Sigmoid colon (tissue), 6 donors: ENCODE measurements at regions not wholly inside any gene's neighbourhood (a gene's known extent, or its start where the extent isn't known, plus 50 kb on each side); places are given as distances from the start of the nearest gene placed in this dataset.

Source experiments
- DNase-seq: peaks from one replicate; pipeline ENCODE4 v3.0.0-alpha.2; 2019
- H3K27ac ChIP-seq, 4 donors: fragments of 200-600 bp; sonication (generic); one replicate each; pipeline ENCODE4 v1.5.1; 2016 to 2019; ENCODE audit warnings: mild to moderate bottlenecking in 1 of 4
- H3K27me3 ChIP-seq, 3 donors: fragments of 200-600 bp; sonication (generic); one replicate each; pipeline ENCODE4 v1.5.1; 2019; ENCODE audit warnings: mild to moderate bottlenecking in 1 of 3
- H3K36me3 ChIP-seq, 4 donors: fragments of 200-600 bp; sonication (generic); one replicate each; pipeline ENCODE4 v1.5.1; 2016 to 2019
- H3K4me1 ChIP-seq, 4 donors: fragments of 200-600 bp; sonication (generic); one replicate each; pipeline ENCODE4 v1.5.1; 2017 to 2019
- H3K4me3 ChIP-seq, 4 donors: fragments of 200-600 bp; sonication (generic); one replicate each; pipeline ENCODE4 v1.5.1; 2017 to 2019; ENCODE audit warnings: mild to moderate bottlenecking in 2 of 4, moderate library complexity in 1 of 4
- H3K9me3 ChIP-seq, 4 donors: fragments of 200-600 bp in 3 of 4; sonication (generic) in 3 of 4; one replicate each; pipeline versions ENCODE4 v1.5.1 to v1.6.1; 2013 to 2019
- EP300 ChIP-seq, 4 donors: sonication (generic); formaldehyde crosslinking; IDR thresholded peaks; one replicate each; pipeline ENCODE4 v1.6.1; 2017; ENCODE audit warnings: antibody characterized with exemption in 4 of 4
- POLR2A ChIP-seq, 2 donors: fragments of 450-650 bp; IDR thresholded peaks; one replicate each; pipeline ENCODE4 v1.6.1; 2016; ENCODE audit warnings: antibody characterized with exemption in 2 of 2, mild to moderate bottlenecking in 2 of 2, moderate library complexity in 2 of 2
- POLR2AphosphoS5 ChIP-seq, 4 donors: sonication (generic); formaldehyde crosslinking; IDR thresholded peaks; one replicate each; pipeline ENCODE4 v1.6.1; 2017; ENCODE audit warnings: antibody characterized with exemption in 4 of 4
- WGBS, 2 donors: extraction: QIAGEN DNeasy Blood & Tissue Kit; methylation state at CpG; one replicate each; pipeline ENCODE4 v1.1.7; 2013; 5-methylcytosine and 5-hydroxymethylcytosine counted together
- intact Hi-C: fragments of 100-400 bp; cut with DNase I; formaldehyde crosslinking; loops from one replicate; pipeline ENCODE4 v1.15.1; 2023
- TF ChIP-seq, protein P1 (sequence below), 4 experiments: fragments of 450-650 bp in 3 of 4; fragments of 200-600 bp in 1 of 4; IDR thresholded peaks; one replicate each; pipeline ENCODE4 v1.5.1; 2016 to 2019; ENCODE audit warnings: antibody characterized with exemption in 4 of 4, mild to moderate bottlenecking in 3 of 4, moderate library complexity in 2 of 4
- donor health status: healthy with polysubstance abuse.
- donor health status: healthy.

DNA sequence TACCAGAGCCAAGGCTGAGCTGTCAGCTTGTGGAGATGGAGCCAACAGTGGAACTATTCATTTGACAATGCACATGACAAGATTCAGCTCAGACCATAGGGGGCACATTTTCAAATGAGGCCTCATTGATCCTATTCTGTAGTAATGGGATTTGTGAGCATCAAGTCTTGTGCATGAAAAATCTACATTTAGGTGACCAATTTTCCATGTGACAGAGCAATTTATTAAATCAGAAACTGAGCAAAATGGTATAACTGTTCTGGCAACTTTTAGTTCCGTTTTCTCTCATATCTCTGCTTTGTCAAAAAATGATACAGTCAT lies 108.5 kb upstream of the PCDH18 start:
- H3K4me3 ChIP-seq: no peak overlapping the region
- H3K9me3 ChIP-seq: no peaks in the 10 kb centered on the region
- 85 to 90% methylated on average over 1 of the region's 1 CpG for WGBS, 2 donors
- no peaks in the 10 kb centered on the region for H3K4me1 ChIP-seq
- TF ChIP-seq EP300 (IDR thresholded peaks at IDR 0.05) (no peak), POLR2AphosphoS5 (IDR thresholded peaks at IDR 0.05) (no peak), POLR2A (IDR thresholded peaks at IDR 0.05) (no peak)
- TF ChIP-seq, protein P1, sequence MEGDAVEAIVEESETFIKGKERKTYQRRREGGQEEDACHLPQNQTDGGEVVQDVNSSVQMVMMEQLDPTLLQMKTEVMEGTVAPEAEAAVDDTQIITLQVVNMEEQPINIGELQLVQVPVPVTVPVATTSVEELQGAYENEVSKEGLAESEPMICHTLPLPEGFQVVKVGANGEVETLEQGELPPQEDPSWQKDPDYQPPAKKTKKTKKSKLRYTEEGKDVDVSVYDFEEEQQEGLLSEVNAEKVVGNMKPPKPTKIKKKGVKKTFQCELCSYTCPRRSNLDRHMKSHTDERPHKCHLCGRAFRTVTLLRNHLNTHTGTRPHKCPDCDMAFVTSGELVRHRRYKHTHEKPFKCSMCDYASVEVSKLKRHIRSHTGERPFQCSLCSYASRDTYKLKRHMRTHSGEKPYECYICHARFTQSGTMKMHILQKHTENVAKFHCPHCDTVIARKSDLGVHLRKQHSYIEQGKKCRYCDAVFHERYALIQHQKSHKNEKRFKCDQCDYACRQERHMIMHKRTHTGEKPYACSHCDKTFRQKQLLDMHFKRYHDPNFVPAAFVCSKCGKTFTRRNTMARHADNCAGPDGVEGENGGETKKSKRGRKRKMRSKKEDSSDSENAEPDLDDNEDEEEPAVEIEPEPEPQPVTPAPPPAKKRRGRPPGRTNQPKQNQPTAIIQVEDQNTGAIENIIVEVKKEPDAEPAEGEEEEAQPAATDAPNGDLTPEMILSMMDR (IDR thresholded peaks at IDR 0.05): no peak
- H3K36me3 ChIP-seq: no peaks in the 10 kb centered on the region
- intact Hi-C loops: no loop called here
- no peak for DNase-seq
- no peak overlapping the region for H3K27ac ChIP-seq
- H3K27me3 ChIP-seq: no peaks in the 10 kb centered on the region

DNA sequence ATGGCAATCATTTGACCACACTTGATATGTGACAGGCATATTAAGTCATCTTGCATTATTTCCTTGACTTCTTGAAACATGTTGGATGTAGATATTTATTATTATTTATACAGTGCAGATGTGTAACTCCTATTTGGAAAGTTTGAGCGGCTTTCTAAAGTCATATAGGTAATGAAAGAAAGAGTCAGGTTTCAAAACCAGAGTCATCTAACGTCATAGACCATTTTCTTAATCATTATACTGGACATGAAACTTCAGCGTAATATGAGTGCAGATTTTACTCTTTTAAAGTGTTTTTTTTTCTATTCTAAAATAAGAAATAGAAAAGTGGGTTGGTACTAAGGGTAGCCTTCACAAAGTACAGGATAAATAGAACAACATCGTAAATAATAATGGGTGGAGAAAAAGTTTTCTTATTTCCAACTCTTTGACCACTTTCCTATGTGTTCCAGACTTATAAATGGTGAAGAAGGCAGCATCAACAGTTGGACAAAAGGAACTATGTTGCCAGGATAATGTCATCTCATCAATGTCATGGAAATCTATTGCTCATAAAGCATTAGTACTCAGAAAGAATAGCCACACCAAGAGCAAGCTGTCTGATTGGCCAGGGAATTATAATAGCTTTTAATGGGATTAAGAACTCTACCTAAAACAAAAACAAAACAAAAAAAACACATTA lies 108.0 kb upstream of the PCDH18 start:
- no peak overlapping the region for H3K4me3 ChIP-seq

DNA sequence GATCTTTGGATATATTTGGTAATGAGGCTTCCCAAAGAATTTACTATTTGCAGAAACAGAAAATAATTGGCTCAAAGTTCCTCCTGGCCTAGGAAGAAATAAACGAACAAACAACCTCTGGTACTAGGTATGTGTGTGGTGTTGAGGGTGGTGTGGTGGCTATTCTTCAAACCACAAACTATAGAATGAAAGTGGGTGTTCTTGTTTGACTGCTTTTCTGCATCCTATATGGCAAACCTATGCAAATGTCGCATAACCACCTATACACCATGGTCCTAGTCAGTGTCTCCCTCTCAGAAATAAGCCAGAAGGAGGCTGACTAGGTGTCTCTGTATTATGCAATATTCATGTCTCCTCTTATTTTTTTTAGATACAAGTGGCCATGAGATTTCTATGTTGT lies 106.6 kb upstream of the PCDH18 start:
- Histone ChIP-seq H3K4me3 (no peak overlapping the region), H3K4me1 (no peaks in the 10 kb centered on the region), H3K27ac (no peak overlapping the region), H3K36me3 (no peaks in the 10 kb centered on the region), H3K9me3 (no peaks in the 10 kb centered on the region), H3K27me3 (no peaks in the 10 kb centered on the region)
- WGBS, 2 donors: 72 to 84% methylated on average over 2 of the region's 2 CpGs
- TF ChIP-seq, protein P1 (IDR thresholded peaks at IDR 0.05): no peak
- no peak for TF ChIP-seq POLR2AphosphoS5 (IDR thresholded peaks at IDR 0.05)
- intact Hi-C loops: no loop called here
- DNase-seq: no peak

More for the DNA sequence above, 108.0 kb upstream of the PCDH18 start:
- no peak for DNase-seq
- no peaks in the 10 kb centered on the region for H3K36me3 ChIP-seq
- no peak overlapping the region for H3K27ac ChIP-seq
- intact Hi-C loops: no loop called here
- no peaks in the 10 kb centered on the region for H3K4me1 ChIP-seq
- H3K27me3 ChIP-seq: no peaks in the 10 kb centered on the region
- TF ChIP-seq, protein P1 (IDR thresholded peaks at IDR 0.05): no peak
- TF ChIP-seq EP300 (IDR thresholded peaks at IDR 0.05) (no peak), POLR2A (IDR thresholded peaks at IDR 0.05) (no peak), POLR2AphosphoS5 (IDR thresholded peaks at IDR 0.05) (no peak)
- WGBS, 2 donors: 86 to 90% methylated on average over 4 of the region's 4 CpGs
- no peaks in the 10 kb centered on the region for H3K9me3 ChIP-seq

DNA sequence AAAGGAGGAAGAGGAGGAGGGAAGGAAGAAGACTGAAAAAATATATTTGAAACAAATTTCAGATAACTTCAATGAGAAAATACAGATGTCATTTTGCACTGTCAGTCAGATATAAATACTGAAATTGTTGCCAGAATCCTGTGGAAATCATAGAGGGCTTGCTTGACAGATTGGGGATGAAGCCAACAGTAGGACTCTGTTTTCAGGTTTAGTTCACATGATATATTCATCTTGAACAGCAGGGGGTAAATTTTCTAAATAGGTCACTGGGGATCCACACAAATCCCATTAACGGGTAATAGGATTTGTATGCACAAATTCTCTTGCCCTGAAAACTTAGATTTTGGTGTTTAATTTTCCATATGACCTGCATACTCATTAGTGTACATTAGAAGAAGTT lies 103.3 kb upstream of the PCDH18 start:
- no peak overlapping the region for H3K4me3 ChIP-seq
- H3K36me3 ChIP-seq: no peaks in the 10 kb centered on the region
- TF ChIP-seq EP300 (IDR thresholded peaks at IDR 0.05) (no peak), POLR2A (IDR thresholded peaks at IDR 0.05) (no peak), POLR2AphosphoS5 (IDR thresholded peaks at IDR 0.05) (no peak)
- TF ChIP-seq, protein P1 (IDR thresholded peaks at IDR 0.05): no peak
- intact Hi-C loops: no loop called here
- H3K27ac ChIP-seq: peak overlapping the region in 1 of 4 donors; percentile 17
- peaks cover 0 to 2% (median 0%) of the 10 kb centered on the region in 4 donors for H3K9me3 ChIP-seq
- no peak for DNase-seq
- H3K4me1 ChIP-seq: no peaks in the 10 kb centered on the region
- H3K27me3 ChIP-seq: no peaks in the 10 kb centered on the region
- 34 to 54% methylated on average over 1 of the region's 1 CpG for WGBS, 2 donors

DNA sequence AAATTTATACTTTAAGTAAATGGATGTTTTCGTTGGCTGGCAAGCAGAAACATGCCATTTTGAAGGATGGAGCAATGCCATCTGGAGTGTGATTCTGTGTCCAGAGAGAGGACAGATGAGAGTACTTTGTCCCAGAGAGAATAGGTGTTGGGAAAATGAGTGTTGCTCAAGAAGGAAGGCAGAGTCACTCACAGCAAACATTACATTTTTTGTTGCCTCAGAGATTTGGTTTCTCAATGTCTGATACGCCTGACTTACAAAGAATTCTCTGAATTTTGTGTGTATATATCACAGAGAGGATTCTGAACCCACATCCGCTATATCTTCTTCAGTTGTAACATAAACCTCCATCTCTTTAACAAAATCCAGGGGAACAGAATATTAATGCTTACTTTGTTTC lies 102.8 kb upstream of the PCDH18 start:
- WGBS, 2 donors: 63 to 75% methylated on average over 3 of the region's 3 CpGs
- H3K27ac ChIP-seq: peak overlapping the region in 1 of 4 donors; percentile 17
- intact Hi-C loops: no loop called here

More for the DNA sequence above, 102.8 kb upstream of the PCDH18 start:
- H3K27me3 ChIP-seq: no peaks in the 10 kb centered on the region
- H3K9me3 ChIP-seq: peaks cover 0 to 2% (median 0%) of the 10 kb centered on the region in 4 donors
- H3K4me1 ChIP-seq: no peaks in the 10 kb centered on the region
- no peak for DNase-seq
- no peaks in the 10 kb centered on the region for H3K36me3 ChIP-seq
- TF ChIP-seq, protein P1 (IDR thresholded peaks at IDR 0.05): no peak
- TF ChIP-seq POLR2AphosphoS5 (IDR thresholded peaks at IDR 0.05): peak in 1 of 4 donors; percentile 8
- no peak overlapping the region for H3K4me3 ChIP-seq
